ENCODE measurements at regions not wholly inside any gene's neighbourhood (a gene's known extent, or its start where the extent isn't known, plus 50 kb on each side); places are given as distances from the start of the nearest gene placed in this dataset.

- no peak for DNase-seq
- Histone ChIP-seq H3K4me2 (no peak overlapping the region), H3K27ac (no peak overlapping the region), H3K27me3 (ENCODE audit: insufficient read depth, low read depth) (no peaks in the 10 kb centered on the region), H3K9me3 (ENCODE audit: insufficient read depth, low read depth) (no peaks in the 10 kb centered on the region), H2AFZ (no peak overlapping the region), H3K9me2 (ENCODE audit: insufficient read depth) (no peaks in the 10 kb centered on the region), H3K4me1 (replicated peaks; ENCODE audit: insufficient read depth) (no peaks in the 10 kb centered on the region), H3K79me2 (ENCODE audit: low read depth) (no peaks in the 10 kb centered on the region), H3K4me3 (no peak overlapping the region), H3F3A (ENCODE audit: insufficient read depth, low read depth) (no peaks in the 10 kb centered on the region), H4K20me1 (ENCODE audit: insufficient read depth) (no peaks in the 10 kb centered on the region), H3K36me3 (ENCODE audit: low read depth) (no peaks in the 10 kb centered on the region)
- intact Hi-C loops (cut with micrococcal nuclease; ENCODE audit: unreplicated experiment), result no loop called here
- CTCF ChIA-PET, result no interaction called here
- POLR2A ChIA-PET (ENCODE audit: unreplicated experiment), result no interaction called here
- BruUV-seq (replicated peaks), result no TSS peak
- TF ChIP-seq EZH2 (IDR thresholded peaks at IDR 0.05; ENCODE audit: low read depth) (no peak), CTCF (conservative IDR thresholded peaks at IDR 0.05) (no peak)
Measured at GRCh38 chr1:31127266-31127665, 61.7 kb upstream of the PUM1 start.

- H3K9me2 ChIP-seq (ENCODE audit: insufficient read depth), result no peaks in the 10 kb centered on the region
- DNase-seq, result no peak
- H3K4me3 ChIP-seq, result no peak overlapping the region
- TF ChIP-seq EZH2 (IDR thresholded peaks at IDR 0.05; ENCODE audit: low read depth), result no peak
- no peak for TF ChIP-seq CTCF (conservative IDR thresholded peaks at IDR 0.05)
- no peak overlapping the region for H2AFZ ChIP-seq
- intact Hi-C loops (cut with micrococcal nuclease; ENCODE audit: unreplicated experiment), result no loop called here
- CTCF ChIA-PET, result no interaction called here
- no peaks in the 10 kb centered on the region for H3K9me3 ChIP-seq (ENCODE audit: insufficient read depth, low read depth)
- H3K4me2 ChIP-seq, result no peak overlapping the region
- no peaks in the 10 kb centered on the region for H3K27me3 ChIP-seq (ENCODE audit: insufficient read depth, low read depth)
- no peaks in the 10 kb centered on the region for H4K20me1 ChIP-seq (ENCODE audit: insufficient read depth)
- H3F3A ChIP-seq (ENCODE audit: insufficient read depth, low read depth), result no peaks in the 10 kb centered on the region
- no peaks in the 10 kb centered on the region for H3K4me1 ChIP-seq (replicated peaks; ENCODE audit: insufficient read depth)
- BruUV-seq (replicated peaks), result no TSS peak
- no peaks in the 10 kb centered on the region for H3K36me3 ChIP-seq (ENCODE audit: low read depth)
- H3K79me2 ChIP-seq (ENCODE audit: low read depth), result no peaks in the 10 kb centered on the region
- H3K27ac ChIP-seq, result no peak overlapping the region
- POLR2A ChIA-PET (ENCODE audit: unreplicated experiment), result no interaction called here
Measured at GRCh38 chr1:31122741-31123140, 57.2 kb upstream of the PUM1 start.

- TF ChIP-seq CTCF (conservative IDR thresholded peaks at IDR 0.05), result no peak
- no peak for TF ChIP-seq EZH2 (IDR thresholded peaks at IDR 0.05; ENCODE audit: low read depth)
- H3K27ac ChIP-seq, result no peak overlapping the region
- no peaks in the 10 kb centered on the region for H3K9me2 ChIP-seq (ENCODE audit: insufficient read depth)
- no peaks in the 10 kb centered on the region for H3K36me3 ChIP-seq (ENCODE audit: low read depth)
- CTCF ChIA-PET, result no interaction called here
- H3K4me1 ChIP-seq (replicated peaks; ENCODE audit: insufficient read depth), result no peaks in the 10 kb centered on the region
- H3K4me2 ChIP-seq, result no peak overlapping the region
- POLR2A ChIA-PET (ENCODE audit: unreplicated experiment), result no interaction called here
- no peaks in the 10 kb centered on the region for H3K9me3 ChIP-seq (ENCODE audit: insufficient read depth, low read depth)
- intact Hi-C loops (cut with micrococcal nuclease; ENCODE audit: unreplicated experiment), result no loop called here
- DNase-seq, result no peak
- H2AFZ ChIP-seq, result no peak overlapping the region
- H3K27me3 ChIP-seq (ENCODE audit: insufficient read depth, low read depth), result no peaks in the 10 kb centered on the region
- no peaks in the 10 kb centered on the region for H3F3A ChIP-seq (ENCODE audit: insufficient read depth, low read depth)
- H3K79me2 ChIP-seq (ENCODE audit: low read depth), result no peaks in the 10 kb centered on the region
- no TSS peak for BruUV-seq (replicated peaks)
- no peak overlapping the region for H3K4me3 ChIP-seq
- H4K20me1 ChIP-seq (ENCODE audit: insufficient read depth), result no peaks in the 10 kb centered on the region
Measured at GRCh38 chr1:31122101-31122735, 56.7 kb upstream of the PUM1 start.
